Left lung (tissue), 4 donors: ENCODE measurements at regions not wholly inside any gene's neighbourhood (a gene's known extent, or its start where the extent isn't known, plus 50 kb on each side); places are given as distances from the start of the nearest gene placed in this dataset.

ENCODE experiments used
- ATAC-seq: fragments of 200-7000 bp; cut with Tn5 transposase; one replicate; pipeline ENCODE4 v1.9.1; 2020; ENCODE audit warnings: moderate library complexity
- DNase-seq, 4 donors: peaks; one replicate each; pipeline ENCODE4 v3.0.0-alpha.2; 2013 to 2020
- H3K27ac ChIP-seq, 2 donors: fragments of 200-600 bp; sonication (generic) in 1 of 2; one replicate each; pipeline versions ENCODE4 v1.5.0 to v1.8.0; 2020 to 2021
- H3K27me3 ChIP-seq, 2 donors: fragments of 200-600 bp; sonication (generic) in 1 of 2; one replicate each; pipeline versions ENCODE4 v1.5.0 to v1.8.0; 2020 to 2021
- H3K36me3 ChIP-seq, 2 donors: fragments of 200-600 bp; sonication (generic) in 1 of 2; one replicate each; pipeline versions ENCODE4 v1.5.0 to v1.8.0; 2020 to 2021
- H3K4me1 ChIP-seq, 2 donors: fragments of 200-600 bp; one replicate each; pipeline ENCODE4 v1.8.0; 2021
- H3K4me3 ChIP-seq, 2 donors: fragments of 200-600 bp; sonication (generic) in 1 of 2; one replicate each; pipeline versions ENCODE4 v1.5.0 to v1.8.0; 2020 to 2021; ENCODE audit warnings: mild to moderate bottlenecking in 1 of 2
- H3K9me3 ChIP-seq, 2 donors: fragments of 200-600 bp; sonication (generic) in 1 of 2; one replicate each; pipeline versions ENCODE4 v1.5.0 to v1.8.0; 2020 to 2021
- intact Hi-C, 2 donors: fragments of 100-400 bp; cut with DNase I; formaldehyde crosslinking; loops; one replicate each; pipeline versions ENCODE4 v1.11.2 to v1.14.2; 2022
- TF ChIP-seq, protein P1 (sequence below), 2 donors: fragments of 200-600 bp; sonication (generic) in 1 of 2; IDR thresholded peaks; one replicate each; pipeline versions ENCODE4 v1.5.0 to v1.8.0; 2021; ENCODE audit warnings: antibody characterized with exemption in 2 of 2
- donor health status: DM: no; HTN: yes; CAD: no.
- donor health status: DM: no; HTN: no; CAD: no.

DNA sequence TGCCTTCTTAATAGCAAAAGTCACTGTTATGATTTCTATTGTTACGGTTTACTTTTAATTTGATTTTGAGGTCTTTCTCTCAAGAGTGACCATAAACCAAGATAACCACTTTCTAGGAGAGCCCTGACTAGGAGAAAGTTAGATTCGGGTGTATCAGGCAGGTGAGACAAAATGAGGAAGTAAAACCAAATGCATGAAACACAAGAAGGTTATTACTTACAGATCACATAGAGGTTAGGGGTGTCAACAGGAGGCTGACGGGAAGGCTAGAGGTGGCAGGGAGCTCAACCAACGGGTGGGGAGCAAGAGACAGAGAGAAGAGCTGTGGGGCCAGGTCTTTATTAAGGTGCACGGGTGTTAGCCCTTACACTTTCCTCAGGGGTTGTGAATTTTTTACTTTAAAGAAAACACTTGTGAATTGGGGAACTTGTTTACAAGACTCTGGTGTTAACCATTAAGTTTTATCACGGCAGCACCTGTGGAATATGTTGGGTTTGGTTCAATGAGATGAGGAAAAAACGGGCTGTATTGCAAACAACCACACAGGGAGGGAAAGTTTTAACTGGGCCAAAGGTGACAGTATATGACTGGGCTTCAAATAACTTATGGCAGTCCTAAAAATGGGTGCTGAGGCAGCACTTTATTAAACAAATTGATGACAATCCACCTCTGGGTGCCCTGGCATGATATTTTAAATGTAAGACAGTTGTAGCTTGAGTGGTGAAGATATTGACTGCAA lies 154.9 kb downstream of the SDHAF3 start:
- Histone ChIP-seq H3K4me3 (no peak overlapping the region), H3K9me3 (no peaks in the 10 kb centered on the region), H3K27me3 (no peaks in the 10 kb centered on the region), H3K27ac (no peak overlapping the region), H3K4me1 (no peaks in the 10 kb centered on the region), H3K36me3 (no peaks in the 10 kb centered on the region)
- TF ChIP-seq, protein P1, sequence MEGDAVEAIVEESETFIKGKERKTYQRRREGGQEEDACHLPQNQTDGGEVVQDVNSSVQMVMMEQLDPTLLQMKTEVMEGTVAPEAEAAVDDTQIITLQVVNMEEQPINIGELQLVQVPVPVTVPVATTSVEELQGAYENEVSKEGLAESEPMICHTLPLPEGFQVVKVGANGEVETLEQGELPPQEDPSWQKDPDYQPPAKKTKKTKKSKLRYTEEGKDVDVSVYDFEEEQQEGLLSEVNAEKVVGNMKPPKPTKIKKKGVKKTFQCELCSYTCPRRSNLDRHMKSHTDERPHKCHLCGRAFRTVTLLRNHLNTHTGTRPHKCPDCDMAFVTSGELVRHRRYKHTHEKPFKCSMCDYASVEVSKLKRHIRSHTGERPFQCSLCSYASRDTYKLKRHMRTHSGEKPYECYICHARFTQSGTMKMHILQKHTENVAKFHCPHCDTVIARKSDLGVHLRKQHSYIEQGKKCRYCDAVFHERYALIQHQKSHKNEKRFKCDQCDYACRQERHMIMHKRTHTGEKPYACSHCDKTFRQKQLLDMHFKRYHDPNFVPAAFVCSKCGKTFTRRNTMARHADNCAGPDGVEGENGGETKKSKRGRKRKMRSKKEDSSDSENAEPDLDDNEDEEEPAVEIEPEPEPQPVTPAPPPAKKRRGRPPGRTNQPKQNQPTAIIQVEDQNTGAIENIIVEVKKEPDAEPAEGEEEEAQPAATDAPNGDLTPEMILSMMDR (IDR thresholded peaks at IDR 0.05): no peak
- intact Hi-C loops: no loop called here
- ATAC-seq: no peak
- DNase-seq: no peak

DNA sequence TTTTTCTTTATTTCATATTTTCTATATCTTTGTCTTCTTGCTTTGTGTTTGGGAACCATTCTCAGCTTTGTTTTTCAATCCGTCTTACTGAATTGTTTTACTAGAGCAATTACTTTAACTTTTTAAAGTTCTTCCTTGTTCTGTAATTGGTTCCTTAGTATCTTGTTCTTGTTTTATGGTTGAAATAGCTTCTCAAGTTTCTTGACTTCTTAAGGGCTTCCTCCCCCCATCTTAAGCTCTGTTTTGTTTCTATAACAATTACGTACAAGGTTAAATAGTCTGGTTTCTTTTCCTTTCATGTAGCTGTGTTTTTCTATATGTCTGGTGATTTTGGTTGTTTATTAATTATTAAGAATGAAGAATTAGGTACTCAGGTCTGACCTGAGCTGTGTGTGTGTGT lies 158.0 kb downstream of the SDHAF3 start:
- intact Hi-C loops: no loop called here
- H3K9me3 ChIP-seq: no peaks in the 10 kb centered on the region
- DNase-seq (no peak), ATAC-seq (no peak)
- TF ChIP-seq, protein P1 (IDR thresholded peaks at IDR 0.05): no peak
- no peaks in the 10 kb centered on the region for H3K27me3 ChIP-seq
- H3K36me3 ChIP-seq: no peaks in the 10 kb centered on the region
- H3K4me1 ChIP-seq: no peaks in the 10 kb centered on the region
- H3K4me3 ChIP-seq: no peak overlapping the region
- H3K27ac ChIP-seq: no peak overlapping the region

DNA sequence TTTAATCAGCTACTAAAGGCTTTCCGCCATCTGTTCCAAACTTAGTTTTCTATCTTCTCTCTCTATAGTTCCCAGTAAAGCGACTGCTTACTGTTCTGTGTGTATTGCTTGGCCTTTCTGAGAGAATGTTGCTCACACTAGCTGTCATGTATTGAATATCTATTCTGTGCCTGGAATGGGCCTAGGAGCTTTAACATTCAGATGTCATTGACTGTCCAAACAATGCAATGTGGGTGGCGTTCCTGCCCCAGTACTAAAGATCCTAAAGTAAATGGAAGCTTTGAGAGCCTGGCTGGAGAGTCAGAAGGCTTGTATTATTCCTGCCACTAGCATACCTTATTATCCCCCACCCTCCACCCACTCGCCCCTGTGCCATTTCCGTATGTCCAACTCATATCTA lies 163.5 kb downstream of the SDHAF3 start:
- Histone ChIP-seq H3K4me1 (no peaks in the 10 kb centered on the region), H3K27me3 (no peaks in the 10 kb centered on the region), H3K27ac (no peak overlapping the region), H3K9me3 (no peaks in the 10 kb centered on the region), H3K4me3 (no peak overlapping the region), H3K36me3 (no peaks in the 10 kb centered on the region)
- TF ChIP-seq, protein P1 (IDR thresholded peaks at IDR 0.05): no peak
- ATAC-seq (no peak), DNase-seq (no peak)
- intact Hi-C loops: no loop called here

DNA sequence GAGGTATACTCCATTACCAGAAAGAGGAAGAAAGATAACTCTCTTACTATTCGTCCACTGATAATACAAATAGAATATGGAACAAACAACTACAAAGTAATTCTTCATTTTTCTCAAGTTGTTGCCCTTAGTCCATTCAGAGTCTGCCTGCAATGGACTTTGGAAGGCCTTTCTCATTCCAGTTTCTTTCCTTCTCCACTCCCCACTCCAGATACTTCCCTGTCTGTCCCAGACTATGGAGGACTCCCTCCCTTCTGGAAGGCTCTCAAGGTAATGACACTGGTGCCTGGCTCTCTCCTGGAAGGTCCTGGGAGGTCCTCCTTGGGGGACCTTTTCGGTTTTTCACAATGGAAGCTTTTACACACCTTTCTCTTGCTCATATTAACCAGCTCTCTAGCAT lies 167.8 kb downstream of the SDHAF3 start:
- DNase-seq: no peak
- TF ChIP-seq, protein P1 (IDR thresholded peaks at IDR 0.05): no peak
- Histone ChIP-seq H3K27me3 (no peaks in the 10 kb centered on the region), H3K4me1 (no peaks in the 10 kb centered on the region), H3K27ac (no peak overlapping the region), H3K9me3 (no peaks in the 10 kb centered on the region), H3K4me3 (no peak overlapping the region), H3K36me3 (no peaks in the 10 kb centered on the region)
- intact Hi-C loops: no loop called here
- ATAC-seq: no peak

DNA sequence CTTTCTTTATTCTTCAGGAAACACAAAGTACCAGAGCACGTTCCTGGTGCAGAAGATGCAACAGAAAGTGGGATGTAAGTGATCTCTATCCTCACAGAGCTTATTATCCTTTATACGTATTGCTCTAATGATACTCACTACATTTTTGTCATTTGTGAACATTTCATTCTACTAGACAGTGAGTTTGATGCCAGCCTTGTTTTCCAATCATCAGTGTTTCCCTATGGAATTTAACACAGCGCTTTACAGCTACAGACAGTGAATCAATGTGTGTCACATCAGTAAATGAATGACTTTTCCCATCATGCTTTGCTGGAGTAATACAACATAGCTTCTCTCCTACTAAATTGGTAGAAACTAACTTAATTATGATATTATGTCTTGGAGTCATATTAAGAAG lies 175.5 kb downstream of the SDHAF3 start:
- Histone ChIP-seq H3K27ac (no peak overlapping the region), H3K4me3 (no peak overlapping the region), H3K27me3 (no peaks in the 10 kb centered on the region), H3K4me1 (no peaks in the 10 kb centered on the region), H3K36me3 (no peaks in the 10 kb centered on the region), H3K9me3 (no peaks in the 10 kb centered on the region)
- intact Hi-C loops: no loop called here
- ATAC-seq: no peak
- TF ChIP-seq, protein P1 (IDR thresholded peaks at IDR 0.05): no peak
- no peak for DNase-seq
